ENCODE measurements at regions not wholly inside any gene's neighbourhood (a gene's known extent, or its start where the extent isn't known, plus 50 kb on each side); places are given as distances from the start of the nearest gene placed in this dataset.

DNA sequence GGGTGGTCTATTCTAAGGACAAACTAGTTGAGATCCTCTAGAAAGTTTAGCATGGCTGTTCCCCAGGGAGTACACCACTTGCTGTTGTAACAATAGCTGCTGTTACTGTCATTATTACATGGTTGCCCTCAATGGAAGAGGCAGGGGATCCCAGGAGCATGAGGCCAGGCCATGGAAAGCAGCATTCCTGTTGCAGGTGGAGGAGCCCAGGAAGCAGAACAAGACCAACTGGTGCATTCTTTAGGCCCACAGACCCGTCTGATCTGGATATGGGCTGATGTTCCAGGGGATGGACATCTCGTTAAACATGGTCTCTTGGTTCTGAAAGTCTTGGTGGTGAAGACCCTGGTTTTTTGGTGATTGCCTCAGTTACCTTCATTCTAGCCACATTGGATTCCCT is 109.2 kb upstream of the WSCD2 start:
- Histone ChIP-seq H3K4me1 (ENCODE audit: control insufficient read depth, insufficient read depth, low read length, poor library complexity, severe bottlenecking) (no peaks in the 10 kb centered on the region), H3K36me3 (ENCODE audit: control insufficient read depth, insufficient read depth, low read length) (no peaks in the 10 kb centered on the region), H3K27ac (ENCODE audit: insufficient read depth, low read length, poor library complexity, severe bottlenecking) (no peak overlapping the region), H3K4me3 (ENCODE audit: insufficient read depth, low read depth, low read length, poor library complexity, severe bottlenecking) (no peak overlapping the region), H3K27me3 (replicated peaks; ENCODE audit: control insufficient read depth, insufficient read depth, low read length, poor library complexity, severe bottlenecking) (no peaks in the 10 kb centered on the region), H3K9me3 (ENCODE audit: control insufficient read depth, low read length) (no peaks in the 10 kb centered on the region)
- DNase-seq, result no peak

DNA sequence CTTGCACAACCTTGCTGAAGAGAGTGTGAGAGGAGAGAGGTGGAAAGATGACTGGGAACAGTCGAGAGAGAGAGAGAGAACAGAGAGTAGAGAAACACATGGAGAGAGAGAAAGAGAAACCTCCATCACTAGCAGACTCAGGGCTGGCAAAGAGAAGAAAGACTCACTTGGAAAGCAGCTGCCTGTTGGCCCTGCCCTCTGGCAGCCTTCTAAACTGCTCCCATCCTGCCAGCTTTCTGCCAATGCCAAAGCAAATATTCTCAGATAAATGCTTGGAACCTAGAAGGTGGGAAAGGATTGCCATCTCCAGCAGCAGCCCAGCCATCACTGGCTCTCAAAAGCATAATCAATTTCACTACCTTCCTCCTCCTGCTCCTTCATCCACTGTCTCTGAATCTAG is 107.9 kb upstream of the WSCD2 start:
- no peaks in the 10 kb centered on the region for H3K4me1 ChIP-seq (ENCODE audit: control insufficient read depth, insufficient read depth, low read length, poor library complexity, severe bottlenecking)
- H3K36me3 ChIP-seq (ENCODE audit: control insufficient read depth, insufficient read depth, low read length), result no peaks in the 10 kb centered on the region
- H3K27ac ChIP-seq (ENCODE audit: insufficient read depth, low read length, poor library complexity, severe bottlenecking), result no peak overlapping the region
- no peaks in the 10 kb centered on the region for H3K9me3 ChIP-seq (ENCODE audit: control insufficient read depth, low read length)
- H3K27me3 ChIP-seq (replicated peaks; ENCODE audit: control insufficient read depth, insufficient read depth, low read length, poor library complexity, severe bottlenecking), result no peaks in the 10 kb centered on the region
- no peak overlapping the region for H3K4me3 ChIP-seq (ENCODE audit: insufficient read depth, low read depth, low read length, poor library complexity, severe bottlenecking)
- DNase-seq, result no peak

DNA sequence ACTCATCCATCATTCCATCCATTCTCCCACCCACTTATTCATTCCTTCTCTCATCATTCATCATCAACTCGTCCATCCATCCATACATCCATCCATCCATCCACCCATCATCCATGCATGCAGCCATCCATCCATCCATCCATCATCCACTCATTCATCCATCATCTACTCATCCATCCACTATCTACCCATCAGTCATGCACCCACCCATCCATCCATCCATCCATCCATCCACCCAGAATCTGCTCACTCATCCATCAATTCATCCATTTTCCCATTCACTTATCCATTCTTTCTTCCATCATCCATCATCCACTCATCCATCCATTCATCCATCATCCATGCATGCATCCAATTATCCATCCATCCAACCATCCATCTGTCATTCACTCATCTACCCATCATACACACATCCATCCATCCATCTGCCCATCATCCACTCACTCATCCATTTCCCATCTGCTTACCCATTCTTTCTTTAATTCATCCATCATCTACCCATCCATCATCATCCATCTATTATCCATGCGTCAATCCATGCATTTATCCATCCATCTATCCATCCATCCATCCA is 107.1 kb upstream of the WSCD2 start:
- DNase-seq, result no peak
- no peaks in the 10 kb centered on the region for H3K36me3 ChIP-seq (ENCODE audit: control insufficient read depth, insufficient read depth, low read length)
- H3K4me3 ChIP-seq (ENCODE audit: insufficient read depth, low read depth, low read length, poor library complexity, severe bottlenecking), result no peak overlapping the region
- H3K4me1 ChIP-seq (ENCODE audit: control insufficient read depth, insufficient read depth, low read length, poor library complexity, severe bottlenecking), result no peaks in the 10 kb centered on the region
- no peaks in the 10 kb centered on the region for H3K9me3 ChIP-seq (ENCODE audit: control insufficient read depth, low read length)
- no peak overlapping the region for H3K27ac ChIP-seq (ENCODE audit: insufficient read depth, low read length, poor library complexity, severe bottlenecking)
- H3K27me3 ChIP-seq (replicated peaks; ENCODE audit: control insufficient read depth, insufficient read depth, low read length, poor library complexity, severe bottlenecking), result no peaks in the 10 kb centered on the region

DNA sequence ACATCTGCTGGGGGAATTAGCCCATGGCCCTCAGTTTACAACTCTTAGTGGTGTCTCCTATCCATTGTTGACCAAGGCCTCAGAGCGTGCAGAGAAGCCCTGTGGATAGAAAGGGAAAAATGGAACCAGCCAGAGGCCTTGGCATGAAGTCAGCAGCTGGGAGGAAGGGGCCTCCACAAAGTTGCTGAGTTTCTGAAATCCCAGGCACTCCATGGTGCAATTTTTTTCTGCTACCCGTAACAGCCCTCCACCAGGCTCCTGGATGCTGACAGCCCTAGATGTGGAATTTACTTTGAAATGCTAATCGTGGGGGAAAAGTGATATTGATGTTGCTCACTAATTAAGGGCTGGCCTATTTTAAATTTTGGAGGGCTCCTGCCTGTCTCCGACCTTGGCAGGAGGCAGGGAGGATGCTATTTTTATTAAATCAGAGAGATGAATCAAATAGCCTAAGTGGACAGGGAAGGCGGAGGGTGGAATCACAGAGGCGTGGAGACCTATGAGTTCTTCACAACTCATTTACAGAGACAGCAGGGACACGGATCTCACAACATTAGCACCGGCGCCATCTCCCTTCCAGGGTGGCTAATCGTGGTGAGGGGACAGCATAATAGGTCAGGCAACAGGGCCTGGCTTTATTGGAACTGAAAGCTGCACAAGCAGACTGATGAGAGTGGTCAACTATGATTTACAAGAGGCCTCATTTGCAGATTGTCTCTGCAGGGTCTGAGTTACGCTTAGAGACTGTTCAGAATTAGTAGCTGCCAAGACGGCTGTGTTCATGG is 99.8 kb upstream of the WSCD2 start:
- H3K27me3 ChIP-seq (replicated peaks; ENCODE audit: control insufficient read depth, insufficient read depth, low read length, poor library complexity, severe bottlenecking), result peaks cover 3% of the 10 kb centered on the region
- no peaks in the 10 kb centered on the region for H3K4me1 ChIP-seq (ENCODE audit: control insufficient read depth, insufficient read depth, low read length, poor library complexity, severe bottlenecking)
- H3K36me3 ChIP-seq (ENCODE audit: control insufficient read depth, insufficient read depth, low read length), result no peaks in the 10 kb centered on the region
- H3K9me3 ChIP-seq (ENCODE audit: control insufficient read depth, low read length), result no peaks in the 10 kb centered on the region
- no peak for DNase-seq
- H3K27ac ChIP-seq (ENCODE audit: insufficient read depth, low read length, poor library complexity, severe bottlenecking), result no peak overlapping the region
- no peak overlapping the region for H3K4me3 ChIP-seq (ENCODE audit: insufficient read depth, low read depth, low read length, poor library complexity, severe bottlenecking)

DNA sequence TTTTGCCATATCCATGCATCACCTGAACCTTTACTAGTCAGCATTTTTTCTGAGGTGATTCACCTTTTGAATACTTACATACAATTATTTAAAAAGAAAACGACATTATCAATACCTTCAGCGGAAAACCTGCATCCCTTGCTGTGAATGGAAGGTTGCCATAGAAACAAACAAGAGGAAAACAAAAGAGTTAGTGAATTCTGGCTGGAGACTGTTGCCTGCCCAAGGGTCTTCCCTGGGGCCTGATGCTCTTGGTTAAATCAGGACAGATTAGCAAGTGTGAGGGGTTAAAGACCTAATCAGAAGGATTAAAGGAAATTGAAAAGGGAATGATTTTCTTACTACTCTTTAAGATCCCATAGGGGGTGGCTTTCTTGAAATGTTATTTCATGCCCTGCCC is 96.0 kb upstream of the WSCD2 start:
- no peak for DNase-seq
- Histone ChIP-seq H3K27me3 (replicated peaks; ENCODE audit: control insufficient read depth, insufficient read depth, low read length, poor library complexity, severe bottlenecking) (peaks cover 3% of the 10 kb centered on the region), H3K27ac (ENCODE audit: insufficient read depth, low read length, poor library complexity, severe bottlenecking) (no peak overlapping the region), H3K36me3 (ENCODE audit: control insufficient read depth, insufficient read depth, low read length) (no peaks in the 10 kb centered on the region), H3K4me3 (ENCODE audit: insufficient read depth, low read depth, low read length, poor library complexity, severe bottlenecking) (no peak overlapping the region), H3K4me1 (ENCODE audit: control insufficient read depth, insufficient read depth, low read length, poor library complexity, severe bottlenecking) (no peaks in the 10 kb centered on the region), H3K9me3 (ENCODE audit: control insufficient read depth, low read length) (no peaks in the 10 kb centered on the region)

DNA sequence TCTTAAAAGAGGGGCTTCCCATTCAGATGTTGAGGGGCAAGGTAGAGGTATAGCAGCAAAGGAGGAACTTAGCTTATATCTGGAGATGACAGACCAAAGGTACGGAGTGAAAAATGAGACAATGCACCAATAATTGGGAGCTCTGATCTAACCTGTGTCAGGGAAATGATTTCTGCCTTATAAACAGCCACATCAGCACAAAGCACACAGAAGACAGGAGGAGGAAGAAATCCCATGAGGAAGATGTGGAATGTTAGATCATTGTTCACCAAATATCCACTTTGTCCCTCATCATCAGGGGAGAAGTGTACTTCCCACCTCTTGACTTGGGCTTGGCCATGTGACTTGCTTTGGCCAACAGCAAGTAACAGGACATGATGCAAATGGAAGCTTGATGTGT is 93.7 kb upstream of the WSCD2 start:
- H3K27me3 ChIP-seq (replicated peaks; ENCODE audit: control insufficient read depth, insufficient read depth, low read length, poor library complexity, severe bottlenecking), result peaks cover 3% of the 10 kb centered on the region
- H3K4me3 ChIP-seq (ENCODE audit: insufficient read depth, low read depth, low read length, poor library complexity, severe bottlenecking), result no peak overlapping the region
- H3K4me1 ChIP-seq (ENCODE audit: control insufficient read depth, insufficient read depth, low read length, poor library complexity, severe bottlenecking), result no peaks in the 10 kb centered on the region
- H3K36me3 ChIP-seq (ENCODE audit: control insufficient read depth, insufficient read depth, low read length), result no peaks in the 10 kb centered on the region
- no peak for DNase-seq
- no peak overlapping the region for H3K27ac ChIP-seq (ENCODE audit: insufficient read depth, low read length, poor library complexity, severe bottlenecking)
- H3K9me3 ChIP-seq (ENCODE audit: control insufficient read depth, low read length), result no peaks in the 10 kb centered on the region

DNA sequence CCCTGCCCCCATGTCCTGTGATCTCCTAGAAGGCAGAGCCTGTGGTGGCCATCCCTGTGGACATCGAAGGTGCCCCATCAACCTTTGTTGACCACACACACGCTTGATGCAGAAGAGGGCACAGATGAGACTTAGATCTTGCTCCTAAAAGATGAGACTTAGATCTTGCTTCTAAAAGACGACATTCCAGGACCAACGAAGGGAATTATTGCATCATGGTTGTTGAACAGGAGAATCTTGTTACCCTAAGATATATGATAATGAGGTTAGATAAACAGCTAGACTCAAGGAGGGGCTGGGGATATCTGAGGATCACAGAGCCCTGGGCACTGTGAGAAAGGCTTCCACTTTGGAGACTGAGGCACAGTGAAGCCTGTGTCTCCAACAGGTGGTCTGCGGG is 91.1 kb upstream of the WSCD2 start:
- Histone ChIP-seq H3K27ac (ENCODE audit: insufficient read depth, low read length, poor library complexity, severe bottlenecking) (no peak overlapping the region), H3K4me1 (ENCODE audit: control insufficient read depth, insufficient read depth, low read length, poor library complexity, severe bottlenecking) (no peaks in the 10 kb centered on the region), H3K36me3 (ENCODE audit: control insufficient read depth, insufficient read depth, low read length) (no peaks in the 10 kb centered on the region), H3K27me3 (replicated peaks; ENCODE audit: control insufficient read depth, insufficient read depth, low read length, poor library complexity, severe bottlenecking) (no peaks in the 10 kb centered on the region), H3K4me3 (ENCODE audit: insufficient read depth, low read depth, low read length, poor library complexity, severe bottlenecking) (no peak overlapping the region), H3K9me3 (ENCODE audit: control insufficient read depth, low read length) (no peaks in the 10 kb centered on the region)
- DNase-seq, result no peak

DNA sequence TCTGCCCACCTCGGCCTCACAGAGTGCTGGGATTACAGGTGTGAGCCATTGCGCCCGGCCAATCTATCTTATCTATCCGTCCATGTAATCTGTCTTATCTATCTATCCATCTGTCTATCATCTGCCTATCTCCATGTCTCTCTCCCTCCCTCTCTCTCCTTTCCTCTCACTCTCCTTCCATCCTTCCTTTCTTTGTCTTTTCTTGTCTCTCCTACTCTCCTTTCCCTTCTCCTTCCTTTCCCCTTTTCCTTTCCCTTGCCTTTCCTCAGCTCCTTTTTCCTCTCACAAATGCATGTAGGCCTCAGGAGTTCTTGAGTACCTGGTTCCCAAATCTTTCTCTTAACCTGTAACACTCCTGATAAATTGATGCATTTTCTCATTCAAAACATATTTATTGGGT is 89.3 kb upstream of the WSCD2 start:
- DNase-seq, result no peak
- Histone ChIP-seq H3K4me3 (ENCODE audit: insufficient read depth, low read depth, low read length, poor library complexity, severe bottlenecking) (no peak overlapping the region), H3K4me1 (ENCODE audit: control insufficient read depth, insufficient read depth, low read length, poor library complexity, severe bottlenecking) (no peaks in the 10 kb centered on the region), H3K27me3 (replicated peaks; ENCODE audit: control insufficient read depth, insufficient read depth, low read length, poor library complexity, severe bottlenecking) (no peaks in the 10 kb centered on the region), H3K9me3 (ENCODE audit: control insufficient read depth, low read length) (no peaks in the 10 kb centered on the region), H3K36me3 (ENCODE audit: control insufficient read depth, insufficient read depth, low read length) (no peaks in the 10 kb centered on the region), H3K27ac (ENCODE audit: insufficient read depth, low read length, poor library complexity, severe bottlenecking) (no peak overlapping the region)

GRCh38 chr12:108040947-108041346 is 88.1 kb upstream of the WSCD2 start:
- Histone ChIP-seq H3K4me1 (ENCODE audit: control insufficient read depth, insufficient read depth, low read length, poor library complexity, severe bottlenecking) (no peaks in the 10 kb centered on the region), H3K9me3 (ENCODE audit: control insufficient read depth, low read length) (no peaks in the 10 kb centered on the region), H3K36me3 (ENCODE audit: control insufficient read depth, insufficient read depth, low read length) (no peaks in the 10 kb centered on the region), H3K27ac (ENCODE audit: insufficient read depth, low read length, poor library complexity, severe bottlenecking) (no peak overlapping the region), H3K4me3 (ENCODE audit: insufficient read depth, low read depth, low read length, poor library complexity, severe bottlenecking) (no peak overlapping the region), H3K27me3 (replicated peaks; ENCODE audit: control insufficient read depth, insufficient read depth, low read length, poor library complexity, severe bottlenecking) (no peaks in the 10 kb centered on the region)
- DNase-seq, result no peak

DNA sequence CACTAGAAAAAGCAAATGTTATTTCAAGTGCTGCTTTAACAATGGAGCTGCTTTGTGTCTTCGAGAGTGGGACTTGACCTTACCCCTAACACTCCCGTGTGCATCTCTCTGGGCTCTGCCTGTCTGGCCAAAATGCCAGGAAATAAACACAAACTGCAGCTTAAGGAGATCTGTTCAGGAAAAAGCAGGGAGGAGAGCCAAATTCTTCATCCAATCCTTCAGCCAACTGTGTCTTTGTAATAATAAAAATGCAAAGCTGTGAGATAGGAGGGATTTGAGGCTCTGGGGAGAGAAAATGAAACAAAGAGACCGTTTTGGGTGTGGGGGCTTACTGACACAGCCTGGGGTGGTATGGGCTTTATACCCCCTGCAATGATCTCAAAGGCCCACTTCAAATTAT is 85.8 kb upstream of the WSCD2 start:
- DNase-seq, result no peak
- no peaks in the 10 kb centered on the region for H3K9me3 ChIP-seq (ENCODE audit: control insufficient read depth, low read length)
- no peak overlapping the region for H3K4me3 ChIP-seq (ENCODE audit: insufficient read depth, low read depth, low read length, poor library complexity, severe bottlenecking)
- no peaks in the 10 kb centered on the region for H3K27me3 ChIP-seq (replicated peaks; ENCODE audit: control insufficient read depth, insufficient read depth, low read length, poor library complexity, severe bottlenecking)
- no peaks in the 10 kb centered on the region for H3K4me1 ChIP-seq (ENCODE audit: control insufficient read depth, insufficient read depth, low read length, poor library complexity, severe bottlenecking)
- no peaks in the 10 kb centered on the region for H3K36me3 ChIP-seq (ENCODE audit: control insufficient read depth, insufficient read depth, low read length)
- no peak overlapping the region for H3K27ac ChIP-seq (ENCODE audit: insufficient read depth, low read length, poor library complexity, severe bottlenecking)
